Bronchial epithelial cell (primary cell): ENCODE measurements at regions not wholly inside any gene's neighbourhood (a gene's known extent, or its start where the extent isn't known, plus 50 kb on each side); places are given as distances from the start of the nearest gene placed in this dataset.

Experiments
- DNase-seq: peaks from one replicate; pipeline ENCODE4 v3.0.0-alpha.2; 2010; ENCODE audit warnings: low read depth
- FAIRE-seq: peaks from 2 replicates; lab custom pipeline; 2011; peaks lifted over from hg19 to GRCh38; lab: Jason Lieb, UNC
- H3K27me3 ChIP-seq: 2 replicates; pipeline ENCODE4 v1.5.1; 2011; ENCODE audit warnings: low read length; ENCODE audit not compliant: control insufficient read depth, insufficient read depth
- H3K36me3 ChIP-seq: 2 replicates; pipeline ENCODE4 v1.5.1; 2011; ENCODE audit warnings: low read length; ENCODE audit not compliant: control insufficient read depth, insufficient read depth
- H3K4me3 ChIP-seq: 2 replicates; pipeline ENCODE4 v1.5.1; 2011; ENCODE audit warnings: mild to moderate bottlenecking, low read depth, low read length, control low read depth
- CTCF ChIP-seq: IDR thresholded peaks from 2 replicates; pipeline ENCODE4 v1.5.1; 2011; ENCODE audit warnings: mild to moderate bottlenecking, moderate library complexity, low read length, control low read depth, inconsistent platforms; ENCODE audit not compliant: insufficient read depth, severe bottlenecking

- Histone ChIP-seq H3K4me3 (no peak overlapping the region), H3K27me3 (no peaks in the 10 kb centered on the region), H3K36me3 (no peaks in the 10 kb centered on the region)
- DNase-seq (no peak), FAIRE-seq (no peak)
- no peak for TF ChIP-seq CTCF
Observed at GRCh38 chr9:11749396-11749795, 943.8 kb upstream of the TYRP1 start.

GRCh38 chr9:11755951-11756350 is 937.2 kb upstream of the TYRP1 start:
- H3K36me3 ChIP-seq: no peaks in the 10 kb centered on the region
- no peak for TF ChIP-seq CTCF
- FAIRE-seq (no peak), DNase-seq (no peak)
- no peak overlapping the region for H3K4me3 ChIP-seq
- no peaks in the 10 kb centered on the region for H3K27me3 ChIP-seq

- DNase-seq (no peak), FAIRE-seq (no peak)
- no peaks in the 10 kb centered on the region for H3K36me3 ChIP-seq
- no peak for TF ChIP-seq CTCF
- H3K27me3 ChIP-seq: no peaks in the 10 kb centered on the region
- no peak overlapping the region for H3K4me3 ChIP-seq
Observed at GRCh38 chr9:11757408-11757807, 935.8 kb upstream of the TYRP1 start.

- Histone ChIP-seq H3K27me3 (no peaks in the 10 kb centered on the region), H3K36me3 (no peaks in the 10 kb centered on the region), H3K4me3 (no peak overlapping the region)
- FAIRE-seq (no peak), DNase-seq (no peak)
- no peak for TF ChIP-seq CTCF
Observed at GRCh38 chr9:11758016-11758415, 935.2 kb upstream of the TYRP1 start.

- TF ChIP-seq CTCF: no peak
- no peak for DNase-seq
- Histone ChIP-seq H3K36me3 (no peaks in the 10 kb centered on the region), H3K27me3 (no peaks in the 10 kb centered on the region), H3K4me3 (no peak overlapping the region)
- no peak for FAIRE-seq
Observed at GRCh38 chr9:11779971-11780370, 913.2 kb upstream of the TYRP1 start.

GRCh38 chr9:11792870-11793269 is 900.3 kb upstream of the TYRP1 start:
- Histone ChIP-seq H3K27me3 (no peaks in the 10 kb centered on the region), H3K36me3 (no peaks in the 10 kb centered on the region), H3K4me3 (no peak overlapping the region)
- no peak for DNase-seq
- TF ChIP-seq CTCF: no peak
- no peak for FAIRE-seq
